Embryonic facial prominence (tissue), 1 donor: ENCODE measurements at regions not wholly inside any gene's neighbourhood (a gene's known extent, or its start where the extent isn't known, plus 50 kb on each side); places are given as distances from the start of the nearest gene placed in this dataset.
"Not testable (repeated sequence)": the region's sequence is repeated elsewhere in the genome, so short reads cannot be mapped to it uniquely, and the experiment has no call there.

Source experiments
- DNase-seq: peaks from one replicate; pipeline ENCODE4 v3.0.0-alpha.2; 2016; ENCODE audit errors: extremely low spot score

GRCh38 chr1:47594627-47595026 lies 156.8 kb downstream of the FOXD2 start:
- no peak for DNase-seq

DNA sequence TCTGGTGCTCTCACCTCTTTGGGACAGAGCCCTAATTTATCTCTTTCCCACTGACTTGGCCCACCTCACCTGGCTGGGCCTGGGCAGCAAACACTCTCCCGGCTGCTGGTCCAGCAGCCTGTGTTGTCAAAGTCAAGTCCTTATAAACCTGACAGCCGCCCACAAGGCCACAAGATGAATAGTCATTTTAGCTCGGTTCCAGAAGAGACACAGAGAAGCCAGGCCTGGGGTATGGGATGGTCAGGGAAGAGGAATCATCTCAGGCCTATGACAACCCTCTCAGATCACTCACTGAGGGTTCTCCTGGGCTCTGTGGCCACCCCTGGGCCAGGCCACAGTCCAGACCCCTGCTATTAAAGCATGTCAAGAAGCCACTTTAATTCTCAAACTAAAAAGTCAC lies 158.5 kb downstream of the FOXD2 start:
- DNase-seq: no peak

DNA sequence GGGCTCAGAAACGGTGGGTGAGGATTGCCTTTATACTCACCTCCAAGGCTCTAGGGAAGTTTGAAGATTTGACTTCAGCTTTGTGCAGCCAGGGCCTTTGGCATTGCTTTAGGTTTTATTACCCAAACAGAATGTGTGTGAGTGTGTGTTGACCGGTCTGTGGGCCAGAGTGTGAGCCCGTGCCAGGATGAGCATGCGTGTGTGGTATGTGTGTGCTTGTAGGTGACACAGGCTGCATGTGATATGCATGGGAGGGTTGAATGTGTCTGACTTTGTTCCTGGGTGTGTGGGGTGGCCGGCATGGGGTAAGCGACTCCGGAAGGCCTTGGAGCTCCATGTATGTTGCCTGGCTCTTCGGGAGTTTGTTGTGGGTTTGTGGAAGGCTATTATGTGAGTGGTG lies 160.5 kb downstream of the FOXD2 start:
- DNase-seq: no peak

GRCh38 chr1:47599777-47600176 lies 161.9 kb downstream of the FOXD2 start:
- DNase-seq: no peak

DNA sequence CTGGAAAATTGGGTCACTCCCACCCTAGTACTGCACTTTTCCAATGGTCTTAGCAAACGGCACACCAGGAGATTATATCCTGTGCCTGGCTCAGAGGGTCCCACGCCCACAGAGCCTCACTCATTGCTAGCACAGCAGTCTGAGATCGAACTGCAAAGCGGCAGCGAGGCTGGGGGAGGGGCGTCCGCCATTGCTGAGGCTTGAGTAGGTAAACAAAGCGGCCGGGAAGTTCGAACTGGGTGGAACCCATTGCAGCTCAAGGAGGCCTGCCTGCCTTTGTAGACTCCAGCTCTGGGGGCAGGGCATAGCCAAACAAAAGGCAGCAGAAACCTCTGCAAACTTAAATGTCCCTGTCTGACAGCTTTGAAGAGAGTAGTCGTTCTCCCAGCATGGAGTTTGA lies 164.6 kb downstream of the FOXD2 start:
- not testable (repeated sequence) for DNase-seq

- not testable (repeated sequence) for DNase-seq
Measured at GRCh38 chr1:47604869-47605268, 167.0 kb downstream of the FOXD2 start.

GRCh38 chr1:47608296-47608875 lies 170.5 kb downstream of the FOXD2 start:
- no peak for DNase-seq

- DNase-seq: no peak
Measured at GRCh38 chr1:47611992-47612391, 174.1 kb downstream of the FOXD2 start.

- no peak for DNase-seq
Measured at GRCh38 chr1:47612819-47613218, 175.0 kb downstream of the FOXD2 start.

DNA sequence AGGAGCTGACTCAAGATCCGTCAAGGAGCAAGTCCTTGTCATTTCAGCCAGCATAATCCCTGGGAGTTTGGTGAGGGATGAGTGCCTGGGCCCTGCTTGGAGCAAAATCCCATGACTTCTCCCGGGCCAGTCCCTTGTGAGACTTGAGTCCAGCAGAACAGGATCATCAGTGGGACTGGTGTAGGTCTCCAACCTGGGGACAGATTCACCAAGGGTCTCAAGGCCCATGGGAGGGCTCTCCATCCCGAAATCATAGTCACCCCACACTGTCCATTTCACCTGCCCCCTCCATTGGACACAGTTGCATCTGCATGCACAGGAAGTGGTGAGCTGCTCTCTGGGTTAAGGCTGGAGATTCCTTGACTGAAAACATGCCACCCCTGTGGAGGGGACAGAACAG lies 178.2 kb downstream of the FOXD2 start:
- DNase-seq: no peak

DNA sequence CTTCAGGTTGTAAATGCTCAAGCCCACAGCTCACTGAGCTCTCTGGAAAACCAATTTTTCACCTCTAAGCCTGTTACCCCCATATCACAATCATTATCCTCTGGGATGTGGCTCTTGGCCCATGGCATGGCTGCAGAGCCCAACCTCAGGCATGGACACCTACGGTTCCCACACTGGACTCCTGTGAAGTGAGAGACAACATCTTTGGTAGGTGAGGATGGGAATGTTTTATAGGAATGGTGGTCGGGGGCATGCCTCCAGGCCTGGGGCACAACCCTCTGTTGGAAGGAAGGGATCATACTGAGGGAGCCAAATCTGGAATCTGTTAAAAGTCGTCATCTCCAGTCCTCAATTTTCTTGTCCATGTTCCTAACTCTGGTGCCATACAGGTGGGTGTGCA lies 179.1 kb downstream of the FOXD2 start:
- DNase-seq: no peak

GRCh38 chr1:47617381-47618221 lies 179.8 kb downstream of the FOXD2 start:
- DNase-seq: no peak

- no peak for DNase-seq
Measured at GRCh38 chr1:47618222-47618720, 180.4 kb downstream of the FOXD2 start.

- no peak for DNase-seq
Measured at GRCh38 chr1:47618830-47619229, 181.0 kb downstream of the FOXD2 start.

DNA sequence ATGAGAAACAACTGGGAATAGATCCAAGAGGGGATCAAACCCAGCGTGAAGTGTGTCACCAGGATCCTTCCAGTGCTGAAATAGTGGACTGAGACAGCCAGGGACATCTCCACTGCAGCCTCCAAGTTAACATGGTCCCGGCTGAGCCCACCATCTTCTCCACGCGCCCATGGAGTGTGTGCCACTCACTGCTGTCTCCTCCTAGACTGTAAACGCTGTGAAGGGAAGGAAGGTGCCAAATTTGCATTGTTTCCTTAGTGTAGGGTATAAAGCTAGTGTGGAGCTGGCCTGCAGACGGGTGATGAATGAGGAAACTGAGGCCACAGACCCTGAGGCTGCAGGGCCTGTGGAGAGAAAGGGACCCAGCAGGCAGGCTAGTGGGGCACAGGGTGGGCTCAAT lies 183.6 kb downstream of the FOXD2 start:
- no peak for DNase-seq

- DNase-seq: no peak
Measured at GRCh38 chr1:47621977-47622376, 184.1 kb downstream of the FOXD2 start.

GRCh38 chr1:47622776-47623556 lies 185.1 kb downstream of the FOXD2 start:
- DNase-seq: no peak

GRCh38 chr1:47623557-47623940 lies 185.7 kb downstream of the FOXD2 start:
- no peak for DNase-seq

DNA sequence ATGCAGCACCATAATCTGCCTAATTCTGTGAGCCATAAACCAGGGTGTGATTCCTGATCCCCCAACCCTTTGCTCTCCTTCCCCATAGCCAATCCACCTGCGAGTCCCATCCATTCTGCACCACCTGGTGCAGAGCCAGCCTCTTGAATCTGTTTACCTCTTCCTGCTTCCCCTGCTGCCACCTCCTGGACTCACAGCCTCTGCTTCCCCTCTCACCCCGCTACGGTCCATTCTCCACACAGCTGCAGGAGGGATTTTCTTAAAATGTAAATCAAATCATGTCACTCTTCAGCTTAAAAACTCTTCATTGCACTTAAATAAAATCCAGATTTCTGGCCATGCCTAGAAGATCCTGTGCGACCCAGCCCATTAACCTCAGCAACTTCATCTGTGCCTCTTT lies 186.7 kb downstream of the FOXD2 start:
- no peak for DNase-seq

DNA sequence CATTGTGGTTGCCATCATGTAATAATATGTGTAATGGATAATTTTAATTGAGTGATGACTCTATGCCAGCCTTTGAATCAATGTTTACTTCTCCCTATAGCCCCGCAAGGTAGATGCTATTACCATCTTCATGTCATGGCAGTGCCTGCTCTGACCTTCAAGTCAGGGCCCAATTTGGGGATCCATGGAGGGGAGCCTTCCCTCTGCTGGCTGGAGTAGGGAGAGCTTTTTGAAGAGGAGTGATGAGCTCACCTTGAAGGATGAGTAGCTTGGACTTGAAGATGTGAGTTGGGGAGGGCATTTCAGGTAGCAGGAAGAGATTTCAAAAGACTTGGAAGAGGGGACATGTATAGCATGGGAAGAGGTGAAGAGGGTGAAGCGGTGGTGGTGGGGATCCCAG lies 189.2 kb downstream of the FOXD2 start:
- DNase-seq: no peak

DNA sequence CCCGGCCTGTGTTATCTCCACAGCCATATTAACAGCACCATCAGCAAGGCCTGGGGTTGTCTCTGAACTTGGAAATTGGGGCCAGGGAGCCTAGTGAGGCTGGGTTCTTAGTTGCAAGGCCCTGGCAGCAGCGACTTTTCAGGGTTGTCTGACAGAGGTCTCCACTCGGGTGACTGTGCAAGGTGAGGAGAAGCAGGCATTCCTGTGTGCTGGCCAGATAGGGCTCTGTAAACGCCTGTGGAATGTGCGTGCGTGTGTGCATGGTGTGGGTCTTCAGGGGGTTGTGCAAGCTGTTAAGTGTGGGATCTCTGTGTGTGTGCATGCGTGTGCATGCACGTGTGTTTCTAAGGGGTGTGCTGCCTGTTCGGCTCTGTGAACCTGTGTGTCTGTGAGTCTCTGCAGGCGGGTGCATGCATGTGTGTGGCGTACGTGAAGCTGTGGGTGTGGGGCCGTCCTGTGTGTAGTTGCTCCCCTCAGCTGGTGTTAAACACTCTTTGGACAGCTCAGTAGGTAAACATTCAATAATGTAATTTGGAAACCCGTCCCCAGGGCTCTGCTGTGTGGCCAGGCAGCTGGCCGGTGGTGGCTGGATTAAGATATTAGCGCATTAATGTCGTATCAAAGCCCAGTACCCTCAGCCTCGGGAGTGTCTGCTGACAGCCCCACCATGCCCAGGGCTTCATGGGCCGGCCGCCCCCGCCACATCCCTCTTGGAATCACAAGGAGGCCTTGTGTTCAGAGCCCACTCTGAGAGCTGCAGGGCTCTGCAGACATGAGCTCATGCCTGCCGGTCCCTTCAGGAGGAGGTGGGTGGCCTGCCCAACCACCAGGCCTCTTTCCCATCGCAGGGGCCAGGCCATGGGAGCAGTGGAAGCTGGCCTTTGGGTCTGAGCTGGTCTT lies 189.9 kb downstream of the FOXD2 start:
- DNase-seq: no peak

DNA sequence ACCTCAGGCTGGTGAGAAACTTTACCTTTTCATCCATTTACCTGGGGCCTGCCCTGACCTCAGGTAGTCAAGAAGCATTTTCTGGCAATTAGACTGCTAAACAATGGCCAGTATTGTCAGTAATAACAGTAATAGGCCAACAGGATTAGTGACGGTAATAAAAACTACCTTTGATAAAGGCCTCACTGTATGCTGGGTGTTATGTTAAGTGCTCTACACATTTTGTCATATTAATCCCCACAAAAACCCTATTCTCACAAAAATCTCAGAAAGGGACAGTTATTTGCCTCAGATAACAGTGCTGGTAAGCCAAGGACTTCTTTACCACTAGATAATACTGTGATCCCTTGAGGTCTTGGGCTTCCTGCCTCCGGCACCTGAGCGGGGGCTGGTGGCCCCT lies 191.4 kb downstream of the FOXD2 start:
- DNase-seq: no peak
